Fibroblast of lung (primary cell): ENCODE measurements at regions not wholly inside any gene's neighbourhood (a gene's known extent, or its start where the extent isn't known, plus 50 kb on each side); places are given as distances from the start of the nearest gene placed in this dataset.

ENCODE experiments used
- CTCF ChIP-seq, 2 donors: IDR thresholded peaks in 1 of 2; conservative IDR thresholded peaks in 1 of 2; 1 replicate in 1 of 2; 2 replicates in 1 of 2; pipeline ENCODE4 v1.5.1; 2011 to 2012; ENCODE audit warnings: low read length in 2 of 2, control low read depth in 1 of 2, inconsistent platforms in 1 of 2, low read depth in 1 of 2, mild to moderate bottlenecking in 1 of 2
- EZH2 ChIP-seq: IDR thresholded peaks from 2 replicates; pipeline ENCODE4 v1.5.1; 2012; ENCODE audit warnings: low read length, control low read depth, mild to moderate bottlenecking; ENCODE audit errors: missing control alignments

- TF ChIP-seq CTCF (conservative IDR thresholded peaks at IDR 0.05 in 1 of 2, IDR thresholded peaks at IDR 0.05 in 1 of 2; ENCODE audit: low read depth in 1 of 2, low read length in 2 of 2), result no peak
- TF ChIP-seq EZH2, result no peak
Measured at GRCh38 chr4:62588671-62589070, 1388.5 kb downstream of the ADGRL3 start.
